Ovary (tissue), 7 donors: ENCODE measurements at regions not wholly inside any gene's neighbourhood (a gene's known extent, or its start where the extent isn't known, plus 50 kb on each side); places are given as distances from the start of the nearest gene placed in this dataset.

Experiments
- DNase-seq, 5 donors: peaks; one replicate each; pipeline ENCODE4 v3.0.0-alpha.2; 2019 to 2020
- H3K27ac ChIP-seq, 2 donors: fragments of 200-600 bp; one replicate each; pipeline versions ENCODE4 v1.5.1 to v1.8.0; 2019 to 2022
- H3K27me3 ChIP-seq: fragments of 200-600 bp; one replicate; pipeline ENCODE4 v1.8.0; 2022
- H3K36me3 ChIP-seq: fragments of 200-600 bp; sonication (generic); one replicate; pipeline ENCODE4 v1.5.1; 2019
- H3K4me1 ChIP-seq: one replicate; pipeline ENCODE4 v1.8.1; 2013; ENCODE audit warnings: mild to moderate bottlenecking, moderate library complexity; ENCODE audit not compliant: insufficient read depth
- H3K4me3 ChIP-seq: fragments of 200-600 bp; sonication (generic); one replicate; pipeline ENCODE4 v1.5.1; 2017
- H3K9me3 ChIP-seq, 2 donors: fragments of 200-600 bp in 1 of 2; sonication (generic) in 1 of 2; one replicate each; pipeline versions ENCODE4 v1.5.1 to v1.8.1; 2013 to 2019; ENCODE audit warnings: mild to moderate bottlenecking in 1 of 2, moderate library complexity in 1 of 2
- EP300 ChIP-seq: sonication (generic); formaldehyde crosslinking; IDR thresholded peaks from one replicate; pipeline ENCODE4 v1.6.1; 2017; ENCODE audit warnings: antibody characterized with exemption
- POLR2A ChIP-seq: fragments of 450-650 bp; IDR thresholded peaks from one replicate; pipeline ENCODE4 v1.6.1; 2017; ENCODE audit warnings: antibody characterized with exemption, mild to moderate bottlenecking, moderate library complexity
- WGBS, 3 donors: extraction: QIAGEN DNeasy Blood & Tissue Kit in 1 of 3; methylation state at CpG; one replicate each; pipeline versions ENCODE4 v1.1.5 to v1.1.7; 2013 to 2017; 5-methylcytosine and 5-hydroxymethylcytosine counted together
- intact Hi-C, 4 donors: fragments of 100-400 bp; cut with DNase I; formaldehyde crosslinking; loops; one replicate each; pipeline versions ENCODE4 v1.11.0 to v1.15.1; 2022 to 2023
- TF ChIP-seq, protein P1 (sequence below), 3 donors: fragments of 450-650 bp in 2 of 3; fragments of 200-600 bp in 1 of 3; IDR thresholded peaks; one replicate each; pipeline versions ENCODE4 v1.5.1 to v1.8.0; 2016 to 2022; ENCODE audit warnings: antibody characterized with exemption in 3 of 3, mild to moderate bottlenecking in 1 of 3
- donor health status: DM: no; HTN: no; CAD: no; lungs with moderate emphysema.
- donor health status: DM: no; HTN: no; CAD: no.
- donor health status: Bipolar disorder and iron deficiency.
- donor health status: DM: no; HTN: no; CAD: no.
- donor health status: DM: yes; HTN: yes; CAD: no.

DNA sequence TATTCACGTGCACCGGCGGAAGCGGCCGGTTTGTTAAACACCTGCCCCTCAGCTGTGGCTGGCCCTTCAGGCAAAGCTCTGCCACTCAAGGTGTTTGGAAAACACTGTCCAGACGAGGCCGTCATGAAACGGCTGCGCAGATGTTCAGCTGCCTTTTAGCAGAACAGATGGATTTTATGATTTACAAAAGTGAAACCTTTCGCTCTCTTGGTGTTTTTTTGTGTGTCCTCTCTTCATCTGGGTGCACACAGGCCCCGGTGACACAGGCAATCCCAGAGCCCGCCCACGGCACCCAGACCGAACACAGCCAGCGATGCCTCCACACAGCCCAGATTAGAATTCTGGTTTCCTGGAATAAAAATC lies 397.0 kb downstream of the SMOC2 start:
- DNase-seq = no peak
- Histone ChIP-seq H3K4me1 (peaks cover 11% of the 10 kb centered on the region), H3K9me3 (no peaks in the 10 kb centered on the region), H3K27me3 (no peaks in the 10 kb centered on the region), H3K27ac (no peak overlapping the region), H3K4me3 (no peak overlapping the region), H3K36me3 (no peaks in the 10 kb centered on the region)
- intact Hi-C loops = no loop called here
- 16 to 49% (median 22%) methylated on average over 15 of the region's 15 CpGs for WGBS, 3 donors
- TF ChIP-seq POLR2A (no peak), EP300 (no peak)

DNA sequence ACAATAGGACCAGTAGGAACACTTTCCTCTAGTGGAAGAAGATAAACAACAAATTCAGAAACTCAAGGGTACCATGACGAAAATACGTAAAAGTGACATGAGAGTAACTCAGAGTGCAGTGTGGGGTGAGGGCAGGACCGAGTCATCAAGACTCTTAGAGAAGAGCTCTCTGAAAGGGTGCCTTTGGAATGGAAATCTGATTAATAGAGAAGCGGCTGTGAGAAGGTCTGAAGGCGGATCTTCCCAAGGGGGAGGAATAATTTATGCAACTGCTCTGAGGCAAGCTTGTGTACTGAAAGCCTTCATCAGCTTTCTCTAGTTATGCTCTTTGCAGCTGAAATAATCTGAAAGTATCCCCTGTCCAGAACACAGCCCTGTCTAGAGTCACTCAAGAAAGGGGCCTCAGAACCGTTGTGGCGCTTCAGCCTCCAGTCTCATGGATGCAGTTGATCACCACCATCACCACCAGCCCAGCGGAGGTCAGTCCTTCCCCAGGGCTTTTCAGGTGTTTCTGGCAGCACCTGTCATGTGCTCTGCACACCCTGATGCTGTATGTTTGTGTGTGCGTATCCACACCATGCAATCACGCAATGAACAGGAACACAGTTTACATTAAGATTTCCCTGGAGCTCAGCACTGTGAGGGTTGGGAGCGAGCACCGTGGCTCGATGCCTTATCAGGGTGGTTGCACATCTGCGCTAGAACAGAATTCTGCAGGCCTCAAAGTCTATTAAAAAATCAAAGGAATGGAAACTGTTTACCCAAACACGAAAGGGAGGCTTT lies 396.5 kb downstream of the SMOC2 start:
- Histone ChIP-seq H3K27me3 (no peaks in the 10 kb centered on the region), H3K4me1 (peaks cover 11% of the 10 kb centered on the region), H3K36me3 (no peaks in the 10 kb centered on the region), H3K9me3 (no peaks in the 10 kb centered on the region), H3K4me3 (no peak overlapping the region), H3K27ac (no peak overlapping the region)
- WGBS, 3 donors = 59 to 69% (median 61%) methylated on average over 15 of the region's 15 CpGs
- DNase-seq = no peak
- TF ChIP-seq POLR2A (no peak), EP300 (no peak)
- TF ChIP-seq, protein P1, sequence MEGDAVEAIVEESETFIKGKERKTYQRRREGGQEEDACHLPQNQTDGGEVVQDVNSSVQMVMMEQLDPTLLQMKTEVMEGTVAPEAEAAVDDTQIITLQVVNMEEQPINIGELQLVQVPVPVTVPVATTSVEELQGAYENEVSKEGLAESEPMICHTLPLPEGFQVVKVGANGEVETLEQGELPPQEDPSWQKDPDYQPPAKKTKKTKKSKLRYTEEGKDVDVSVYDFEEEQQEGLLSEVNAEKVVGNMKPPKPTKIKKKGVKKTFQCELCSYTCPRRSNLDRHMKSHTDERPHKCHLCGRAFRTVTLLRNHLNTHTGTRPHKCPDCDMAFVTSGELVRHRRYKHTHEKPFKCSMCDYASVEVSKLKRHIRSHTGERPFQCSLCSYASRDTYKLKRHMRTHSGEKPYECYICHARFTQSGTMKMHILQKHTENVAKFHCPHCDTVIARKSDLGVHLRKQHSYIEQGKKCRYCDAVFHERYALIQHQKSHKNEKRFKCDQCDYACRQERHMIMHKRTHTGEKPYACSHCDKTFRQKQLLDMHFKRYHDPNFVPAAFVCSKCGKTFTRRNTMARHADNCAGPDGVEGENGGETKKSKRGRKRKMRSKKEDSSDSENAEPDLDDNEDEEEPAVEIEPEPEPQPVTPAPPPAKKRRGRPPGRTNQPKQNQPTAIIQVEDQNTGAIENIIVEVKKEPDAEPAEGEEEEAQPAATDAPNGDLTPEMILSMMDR (IDR thresholded peaks at IDR 0.05) = no peak
- intact Hi-C loops = no loop called here

DNA sequence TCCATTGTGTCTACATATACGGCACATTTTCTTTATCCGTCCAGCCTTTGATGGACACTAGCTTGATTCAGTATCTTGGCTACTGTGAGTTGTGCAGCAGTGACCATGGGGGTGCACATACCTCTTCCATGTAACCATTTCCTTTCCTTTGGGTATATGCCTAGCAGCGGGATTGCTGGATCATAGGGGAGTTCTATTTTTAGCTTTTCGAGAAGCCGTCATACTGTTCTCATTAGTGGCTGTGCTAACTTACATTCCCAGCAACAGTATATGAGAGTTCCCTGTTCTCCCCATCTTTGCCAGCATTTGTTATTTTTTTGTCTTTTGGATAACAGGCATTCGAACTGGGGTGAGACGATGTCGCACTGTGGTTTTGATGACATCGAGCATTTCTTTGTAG lies 395.0 kb downstream of the SMOC2 start:
- intact Hi-C loops = no loop called here
- H3K9me3 ChIP-seq = no peaks in the 10 kb centered on the region
- no peak overlapping the region for H3K27ac ChIP-seq
- no peaks in the 10 kb centered on the region for H3K27me3 ChIP-seq
- peaks cover 11% of the 10 kb centered on the region for H3K4me1 ChIP-seq
- no peaks in the 10 kb centered on the region for H3K36me3 ChIP-seq
- no peak overlapping the region for H3K4me3 ChIP-seq
- DNase-seq = no peak
- WGBS, 3 donors = 93 to 96% (median 93%) methylated on average over 9 of the region's 9 CpGs
- TF ChIP-seq POLR2A (no peak), EP300 (no peak)
- TF ChIP-seq, protein P1 (IDR thresholded peaks at IDR 0.05) = no peak

DNA sequence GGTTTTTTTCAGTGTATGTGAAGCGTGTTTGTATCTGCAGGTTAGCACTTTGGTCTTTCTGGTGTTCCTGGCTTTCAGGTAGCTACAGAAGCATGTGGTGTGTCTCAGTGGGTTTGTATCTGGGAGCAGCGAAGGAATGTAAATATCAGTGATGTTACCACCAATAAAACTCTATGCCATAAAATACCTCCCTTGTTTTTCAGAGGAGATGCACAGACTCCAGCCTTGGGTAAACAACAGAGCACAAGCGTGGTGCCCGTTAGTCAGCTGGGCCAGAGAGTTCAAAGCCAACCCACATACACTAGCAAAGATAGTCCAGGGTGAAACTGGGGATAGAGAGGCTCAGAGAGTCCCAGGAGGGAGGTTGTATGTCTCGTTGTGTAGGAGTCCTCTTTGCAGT lies 393.8 kb downstream of the SMOC2 start:
- Histone ChIP-seq H3K36me3 (no peaks in the 10 kb centered on the region), H3K4me3 (no peak overlapping the region), H3K27me3 (no peaks in the 10 kb centered on the region), H3K9me3 (no peaks in the 10 kb centered on the region), H3K27ac (no peak overlapping the region), H3K4me1 (peaks cover 11% of the 10 kb centered on the region)
- 31 to 44% (median 33%) methylated on average over 5 of the region's 5 CpGs for WGBS, 3 donors
- TF ChIP-seq, protein P1 (IDR thresholded peaks at IDR 0.05) = no peak
- TF ChIP-seq EP300 (no peak), POLR2A (no peak)
- DNase-seq = no peak
- intact Hi-C loops = no loop called here

DNA sequence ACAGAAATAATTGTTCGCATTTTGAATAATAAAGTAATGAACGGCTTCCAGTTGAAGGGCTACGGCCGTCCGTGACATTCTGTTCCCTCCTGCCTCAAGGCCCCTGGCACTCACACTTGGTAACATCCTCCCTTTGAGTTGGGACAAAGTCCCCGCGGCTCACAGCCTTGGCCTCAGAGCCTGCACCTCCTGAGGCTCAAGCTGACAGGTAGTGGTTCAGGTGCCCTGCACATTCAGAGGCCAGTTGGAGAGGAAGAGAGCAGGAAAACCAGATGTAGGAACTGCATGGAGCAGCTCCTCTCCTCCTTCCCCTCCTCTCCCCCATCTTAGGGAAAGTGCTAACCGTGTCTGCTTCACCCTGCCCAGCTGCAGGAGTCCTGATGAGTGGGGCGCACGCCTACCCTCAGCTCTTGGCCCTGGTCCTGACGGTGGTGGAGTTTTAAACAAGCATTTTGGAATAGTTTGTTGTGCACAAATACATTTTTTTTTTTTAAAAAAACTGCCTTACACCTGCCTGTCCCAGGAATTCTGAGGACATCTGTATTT lies 393.1 kb downstream of the SMOC2 start:
- no peaks in the 10 kb centered on the region for H3K27me3 ChIP-seq
- 31 to 34% (median 32%) methylated on average over 11 of the region's 11 CpGs for WGBS, 3 donors
- H3K27ac ChIP-seq = no peak overlapping the region
- intact Hi-C loops = no loop called here
- no peaks in the 10 kb centered on the region for H3K9me3 ChIP-seq
- H3K36me3 ChIP-seq = no peaks in the 10 kb centered on the region
- peaks cover 11% of the 10 kb centered on the region for H3K4me1 ChIP-seq
- no peak overlapping the region for H3K4me3 ChIP-seq
- no peak for TF ChIP-seq EP300
- TF ChIP-seq, protein P1 (IDR thresholded peaks at IDR 0.05) = no peak
- TF ChIP-seq POLR2A = no peak
- DNase-seq = no peak
